ENCODE measurements at regions not wholly inside any gene's neighbourhood (a gene's known extent, or its start where the extent isn't known, plus 50 kb on each side); places are given as distances from the start of the nearest gene placed in this dataset.

DNA sequence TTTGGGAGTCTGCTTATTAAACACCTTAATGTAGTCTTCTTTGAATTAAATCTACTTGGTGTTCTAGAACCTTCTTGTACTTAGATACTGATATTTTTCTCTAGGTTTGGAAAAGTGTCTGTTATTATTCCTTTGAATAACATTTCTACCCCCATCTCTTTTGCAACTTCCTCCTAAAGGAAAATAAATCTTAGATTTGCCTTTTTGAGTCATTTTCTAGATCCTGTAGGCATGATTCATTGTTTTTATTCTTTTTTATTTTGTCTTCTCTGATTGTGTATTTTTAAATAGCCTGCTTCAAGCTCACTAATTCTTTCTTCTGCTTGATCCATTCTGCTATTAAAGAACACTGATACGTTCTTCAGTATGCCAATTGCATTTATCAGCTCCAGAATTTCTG, 155.9 kb upstream of the NEGR1 start:
- Histone ChIP-seq H3K4me1 (ENCODE audit: low read length) (no peaks in the 10 kb centered on the region), H3K27me3 (replicated peaks; ENCODE audit: insufficient read depth, low read length) (no peaks in the 10 kb centered on the region), H3K4me3 (ENCODE audit: low read length) (no peak overlapping the region), H3K27ac (ENCODE audit: low read length) (no peak overlapping the region), H3F3A (ENCODE audit: insufficient read depth, low read length) (no peaks in the 10 kb centered on the region), H3K4me2 (ENCODE audit: low read depth, low read length) (no peak overlapping the region), H3K79me2 (ENCODE audit: low read length) (no peaks in the 10 kb centered on the region), H2AFZ (ENCODE audit: low read length) (no peak overlapping the region), H3K9ac (ENCODE audit: low read length) (no peak overlapping the region), H3K9me2 (replicated peaks; ENCODE audit: insufficient read depth, low read length) (no peaks in the 10 kb centered on the region), H4K20me1 (ENCODE audit: insufficient read depth, low read length) (no peaks in the 10 kb centered on the region), H3K36me3 (replicated peaks; ENCODE audit: insufficient read depth, low read length) (no peaks in the 10 kb centered on the region), H3K9me3 (replicated peaks; ENCODE audit: insufficient read depth, low read length) (no peaks in the 10 kb centered on the region)
- no peak for DNase-seq
- TF ChIP-seq EZH2 (optimal IDR thresholded peaks at IDR 0.05; ENCODE audit: low read depth, low read length) (no peak), EZH2phosphoT487 (IDR thresholded peaks at IDR 0.05; ENCODE audit: low read length) (no peak)
- TF ChIP-seq, protein P1, sequence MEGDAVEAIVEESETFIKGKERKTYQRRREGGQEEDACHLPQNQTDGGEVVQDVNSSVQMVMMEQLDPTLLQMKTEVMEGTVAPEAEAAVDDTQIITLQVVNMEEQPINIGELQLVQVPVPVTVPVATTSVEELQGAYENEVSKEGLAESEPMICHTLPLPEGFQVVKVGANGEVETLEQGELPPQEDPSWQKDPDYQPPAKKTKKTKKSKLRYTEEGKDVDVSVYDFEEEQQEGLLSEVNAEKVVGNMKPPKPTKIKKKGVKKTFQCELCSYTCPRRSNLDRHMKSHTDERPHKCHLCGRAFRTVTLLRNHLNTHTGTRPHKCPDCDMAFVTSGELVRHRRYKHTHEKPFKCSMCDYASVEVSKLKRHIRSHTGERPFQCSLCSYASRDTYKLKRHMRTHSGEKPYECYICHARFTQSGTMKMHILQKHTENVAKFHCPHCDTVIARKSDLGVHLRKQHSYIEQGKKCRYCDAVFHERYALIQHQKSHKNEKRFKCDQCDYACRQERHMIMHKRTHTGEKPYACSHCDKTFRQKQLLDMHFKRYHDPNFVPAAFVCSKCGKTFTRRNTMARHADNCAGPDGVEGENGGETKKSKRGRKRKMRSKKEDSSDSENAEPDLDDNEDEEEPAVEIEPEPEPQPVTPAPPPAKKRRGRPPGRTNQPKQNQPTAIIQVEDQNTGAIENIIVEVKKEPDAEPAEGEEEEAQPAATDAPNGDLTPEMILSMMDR (IDR thresholded peaks at IDR 0.05; ENCODE audit: low read length): no peak

DNA sequence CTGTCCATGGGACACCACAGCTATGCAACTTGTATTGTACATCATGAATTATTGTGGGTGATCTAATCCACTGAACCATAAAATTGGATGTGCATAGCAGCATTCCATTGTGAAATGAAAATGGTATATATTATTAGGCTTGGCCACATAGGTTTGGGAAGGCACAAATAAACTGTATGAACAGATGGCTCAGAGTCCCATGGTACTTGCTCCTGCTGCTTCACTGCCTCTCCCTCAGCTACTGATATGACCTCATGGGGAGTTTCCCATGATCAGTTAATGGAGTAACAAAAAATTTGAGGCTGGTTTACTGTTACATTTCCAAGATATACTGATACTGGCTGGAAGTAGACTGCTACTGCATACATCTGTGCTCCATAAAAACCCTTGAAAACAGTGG, 152.7 kb upstream of the NEGR1 start:
- no peak overlapping the region for H3K9ac ChIP-seq (ENCODE audit: low read length)
- no peaks in the 10 kb centered on the region for H3F3A ChIP-seq (ENCODE audit: insufficient read depth, low read length)
- no peak overlapping the region for H3K4me2 ChIP-seq (ENCODE audit: low read depth, low read length)
- no peaks in the 10 kb centered on the region for H3K9me3 ChIP-seq (replicated peaks; ENCODE audit: insufficient read depth, low read length)
- no peak overlapping the region for H3K27ac ChIP-seq (ENCODE audit: low read length)
- 0 out of 2 replicates have a peak, but pooled peaks cover 3% of the 10 kb centered on the region for H3K4me1 ChIP-seq (ENCODE audit: low read length)
- DNase-seq: no peak
- TF ChIP-seq EZH2phosphoT487 (IDR thresholded peaks at IDR 0.05; ENCODE audit: low read length): no peak
- no peaks in the 10 kb centered on the region for H4K20me1 ChIP-seq (ENCODE audit: insufficient read depth, low read length)
- no peak overlapping the region for H2AFZ ChIP-seq (ENCODE audit: low read length)
- no peaks in the 10 kb centered on the region for H3K9me2 ChIP-seq (replicated peaks; ENCODE audit: insufficient read depth, low read length)
- H3K36me3 ChIP-seq (replicated peaks; ENCODE audit: insufficient read depth, low read length): no peaks in the 10 kb centered on the region
- H3K4me3 ChIP-seq (ENCODE audit: low read length): no peak overlapping the region
- no peaks in the 10 kb centered on the region for H3K79me2 ChIP-seq (ENCODE audit: low read length)
- peaks cover 16% of the 10 kb centered on the region for H3K27me3 ChIP-seq (replicated peaks; ENCODE audit: insufficient read depth, low read length)

DNA sequence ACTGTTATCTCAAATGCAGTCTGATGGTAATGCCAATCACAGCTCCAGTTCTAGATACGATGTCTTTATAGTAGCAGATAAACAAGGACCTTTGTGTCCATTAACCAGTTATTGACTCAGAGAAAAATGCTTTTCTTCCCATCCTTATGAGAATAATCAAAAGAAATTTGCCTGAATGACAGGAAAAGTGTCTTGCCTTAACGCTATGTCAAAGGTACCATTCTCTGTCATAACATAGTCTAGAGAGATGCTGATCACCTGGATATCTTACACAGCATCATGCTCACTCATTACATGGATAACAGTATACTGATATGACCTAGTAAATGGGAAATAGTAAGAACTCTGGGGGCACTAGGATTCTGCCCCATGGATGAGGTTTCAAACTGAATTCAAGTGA, 151.7 kb upstream of the NEGR1 start:
- no peaks in the 10 kb centered on the region for H3K9me3 ChIP-seq (replicated peaks; ENCODE audit: insufficient read depth, low read length)
- H3K36me3 ChIP-seq (replicated peaks; ENCODE audit: insufficient read depth, low read length): no peaks in the 10 kb centered on the region
- H3K4me2 ChIP-seq (ENCODE audit: low read depth, low read length): no peak overlapping the region
- 0 out of 2 replicates have a peak, but pooled peaks cover 3% of the 10 kb centered on the region for H3K4me1 ChIP-seq (ENCODE audit: low read length)
- no peaks in the 10 kb centered on the region for H3K9me2 ChIP-seq (replicated peaks; ENCODE audit: insufficient read depth, low read length)
- H3K9ac ChIP-seq (ENCODE audit: low read length): no peak overlapping the region
- H3K4me3 ChIP-seq (ENCODE audit: low read length): no peak overlapping the region
- TF ChIP-seq, protein P1 (IDR thresholded peaks at IDR 0.05; ENCODE audit: low read length): no peak
- TF ChIP-seq EZH2phosphoT487 (IDR thresholded peaks at IDR 0.05; ENCODE audit: low read length) (no peak), EZH2 (optimal IDR thresholded peaks at IDR 0.05; ENCODE audit: low read depth, low read length) (no peak)
- no peak overlapping the region for H3K27ac ChIP-seq (ENCODE audit: low read length)
- peaks cover 21% of the 10 kb centered on the region for H3K27me3 ChIP-seq (replicated peaks; ENCODE audit: insufficient read depth, low read length)
- H3F3A ChIP-seq (ENCODE audit: insufficient read depth, low read length): no peaks in the 10 kb centered on the region
- no peaks in the 10 kb centered on the region for H3K79me2 ChIP-seq (ENCODE audit: low read length)
- H2AFZ ChIP-seq (ENCODE audit: low read length): no peak overlapping the region
- DNase-seq: no peak
- H4K20me1 ChIP-seq (ENCODE audit: insufficient read depth, low read length): no peaks in the 10 kb centered on the region

DNA sequence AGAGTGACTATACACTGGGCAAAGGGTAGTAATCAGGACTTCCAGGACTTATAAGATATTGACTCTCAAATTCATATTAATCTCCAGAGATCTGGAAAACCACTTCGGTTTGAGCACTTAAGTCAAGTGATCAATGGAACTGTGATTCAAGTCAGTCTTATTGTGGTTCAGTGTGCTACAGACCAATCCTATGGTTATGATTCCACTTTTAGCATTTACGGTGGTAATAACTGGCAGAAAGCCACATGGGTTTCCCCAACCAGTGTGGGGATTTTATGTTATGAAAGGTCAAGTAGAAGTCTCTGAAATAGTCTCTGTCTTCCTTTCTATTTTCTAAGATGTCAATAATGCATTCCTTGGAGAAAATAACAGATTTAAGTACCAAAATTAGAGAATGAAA, 151.3 kb upstream of the NEGR1 start:
- Histone ChIP-seq H3K79me2 (ENCODE audit: low read length) (no peaks in the 10 kb centered on the region), H3K4me2 (ENCODE audit: low read depth, low read length) (no peak overlapping the region), H3K4me1 (ENCODE audit: low read length) (0 out of 2 replicates have a peak, but pooled peaks cover 3% of the 10 kb centered on the region), H3K27me3 (replicated peaks; ENCODE audit: insufficient read depth, low read length) (peaks cover 21% of the 10 kb centered on the region), H3K4me3 (ENCODE audit: low read length) (no peak overlapping the region), H3F3A (ENCODE audit: insufficient read depth, low read length) (no peaks in the 10 kb centered on the region), H3K9me2 (replicated peaks; ENCODE audit: insufficient read depth, low read length) (no peaks in the 10 kb centered on the region), H3K36me3 (replicated peaks; ENCODE audit: insufficient read depth, low read length) (no peaks in the 10 kb centered on the region), H4K20me1 (ENCODE audit: insufficient read depth, low read length) (no peaks in the 10 kb centered on the region), H3K9ac (ENCODE audit: low read length) (no peak overlapping the region), H2AFZ (ENCODE audit: low read length) (no peak overlapping the region), H3K27ac (ENCODE audit: low read length) (no peak overlapping the region), H3K9me3 (replicated peaks; ENCODE audit: insufficient read depth, low read length) (no peaks in the 10 kb centered on the region)
- no peak for DNase-seq
- TF ChIP-seq EZH2phosphoT487 (IDR thresholded peaks at IDR 0.05; ENCODE audit: low read length) (no peak), EZH2 (optimal IDR thresholded peaks at IDR 0.05; ENCODE audit: low read depth, low read length) (no peak)
- TF ChIP-seq, protein P1 (IDR thresholded peaks at IDR 0.05; ENCODE audit: low read length): no peak
